Vagina (tissue), 2 donors: ENCODE measurements at regions not wholly inside any gene's neighbourhood (a gene's known extent, or its start where the extent isn't known, plus 50 kb on each side); places are given as distances from the start of the nearest gene placed in this dataset.

Experiments
- CTCF ChIP-seq, 3 experiments: fragments of 450-650 bp in 2 of 3; fragments of 200-600 bp in 1 of 3; sonication (generic) in 1 of 3; IDR thresholded peaks; one replicate each; pipeline ENCODE4 v1.5.1; 2017 to 2019; ENCODE audit warnings: antibody characterized with exemption in 3 of 3, mild to moderate bottlenecking in 2 of 3, moderate library complexity in 2 of 3
- POLR2A ChIP-seq, 2 donors: fragments of 450-650 bp; IDR thresholded peaks; one replicate each; pipeline ENCODE4 v1.6.1; 2017; ENCODE audit warnings: antibody characterized with exemption in 2 of 2, mild to moderate bottlenecking in 2 of 2, moderate library complexity in 2 of 2
- POLR2AphosphoS5 ChIP-seq, 2 donors: sonication (generic); formaldehyde crosslinking; IDR thresholded peaks; one replicate each; pipeline ENCODE4 v1.9.0; 2017; ENCODE audit warnings: antibody characterized with exemption in 2 of 2, mild to moderate bottlenecking in 2 of 2, low read depth in 1 of 2; ENCODE audit not compliant: insufficient read depth in 1 of 2

- TF ChIP-seq CTCF (IDR thresholded peaks at IDR 0.05) (no peak), POLR2AphosphoS5 (IDR thresholded peaks at IDR 0.05; ENCODE audit: insufficient read depth in 1 of 2, low read depth in 1 of 2) (no peak), POLR2A (IDR thresholded peaks at IDR 0.05) (no peak)
Measured at GRCh38 chr10:78800535-78801320, 268.0 kb upstream of the ZMIZ1 start.
